ENCODE measurements at regions not wholly inside any gene's neighbourhood (a gene's known extent, or its start where the extent isn't known, plus 50 kb on each side); places are given as distances from the start of the nearest gene placed in this dataset.

DNA sequence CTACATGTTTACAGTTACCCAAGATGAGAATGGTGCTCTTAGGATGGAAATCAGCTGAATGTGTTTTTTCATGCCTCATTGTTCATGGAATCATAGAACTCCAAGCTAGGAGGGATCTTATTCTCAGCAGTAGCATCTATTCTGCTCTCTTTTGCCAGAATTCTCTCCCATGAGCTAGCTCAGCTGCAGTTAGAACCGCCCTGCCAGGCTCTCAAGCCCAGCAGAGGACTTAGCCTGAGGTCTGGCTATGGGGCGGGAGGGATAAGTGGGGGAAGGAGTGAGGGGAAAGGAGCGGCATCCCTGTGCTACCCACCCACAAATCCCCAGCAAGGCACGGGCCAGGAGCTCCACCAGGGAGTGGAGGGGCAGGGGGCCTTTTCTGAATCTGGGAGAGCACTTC, 120.7 kb upstream of the PLXNA4 start:
- H3K27ac Mint-ChIP-seq = no peak overlapping the region
- ATAC-seq = no peak

DNA sequence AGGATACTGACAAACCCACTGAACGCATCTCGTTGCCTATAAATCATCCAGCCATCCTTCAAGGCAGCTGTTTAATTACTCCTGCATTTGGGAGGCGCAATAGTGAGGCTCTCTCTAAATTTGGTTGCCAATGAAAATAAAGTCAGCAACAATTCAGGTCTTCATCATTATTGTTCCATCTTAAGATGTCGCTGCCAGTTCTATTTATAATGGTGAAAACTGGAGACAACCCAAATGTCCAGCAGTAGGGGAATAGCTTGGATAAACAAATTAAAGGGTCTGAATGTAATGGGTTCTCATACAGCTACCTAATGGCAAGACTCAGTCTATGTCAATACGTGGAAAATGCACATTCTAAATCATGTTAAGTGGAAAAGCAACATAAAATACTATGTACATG, 120.1 kb upstream of the PLXNA4 start:
- Mint-ChIP-seq H3K9me3 (no peaks in the 10 kb centered on the region), H3K36me3 (ENCODE audit: low read depth) (no peaks in the 10 kb centered on the region), H3K4me1 (ENCODE audit: low read depth) (no peaks in the 10 kb centered on the region), H3K27ac (no peak overlapping the region), H3K27me3 (no peaks in the 10 kb centered on the region), H3K4me3 (no peak overlapping the region)
- no peak for DNase-seq
- POLR2A ChIA-PET = no interaction called here
- intact Hi-C loops (cut with micrococcal nuclease) = no loop called here
- CTCF ChIA-PET = no interaction called here
- TF ChIP-seq, protein P1, sequence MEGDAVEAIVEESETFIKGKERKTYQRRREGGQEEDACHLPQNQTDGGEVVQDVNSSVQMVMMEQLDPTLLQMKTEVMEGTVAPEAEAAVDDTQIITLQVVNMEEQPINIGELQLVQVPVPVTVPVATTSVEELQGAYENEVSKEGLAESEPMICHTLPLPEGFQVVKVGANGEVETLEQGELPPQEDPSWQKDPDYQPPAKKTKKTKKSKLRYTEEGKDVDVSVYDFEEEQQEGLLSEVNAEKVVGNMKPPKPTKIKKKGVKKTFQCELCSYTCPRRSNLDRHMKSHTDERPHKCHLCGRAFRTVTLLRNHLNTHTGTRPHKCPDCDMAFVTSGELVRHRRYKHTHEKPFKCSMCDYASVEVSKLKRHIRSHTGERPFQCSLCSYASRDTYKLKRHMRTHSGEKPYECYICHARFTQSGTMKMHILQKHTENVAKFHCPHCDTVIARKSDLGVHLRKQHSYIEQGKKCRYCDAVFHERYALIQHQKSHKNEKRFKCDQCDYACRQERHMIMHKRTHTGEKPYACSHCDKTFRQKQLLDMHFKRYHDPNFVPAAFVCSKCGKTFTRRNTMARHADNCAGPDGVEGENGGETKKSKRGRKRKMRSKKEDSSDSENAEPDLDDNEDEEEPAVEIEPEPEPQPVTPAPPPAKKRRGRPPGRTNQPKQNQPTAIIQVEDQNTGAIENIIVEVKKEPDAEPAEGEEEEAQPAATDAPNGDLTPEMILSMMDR (IDR thresholded peaks at IDR 0.05) = no peak
- no peak for ATAC-seq

More for the DNA sequence above, 120.7 kb upstream of the PLXNA4 start:
- no peak for DNase-seq
- H3K36me3 Mint-ChIP-seq (ENCODE audit: low read depth) = no peaks in the 10 kb centered on the region
- peaks cover 4% of the 10 kb centered on the region for H3K9me3 Mint-ChIP-seq
- TF ChIP-seq, protein P1 (IDR thresholded peaks at IDR 0.05) = no peak
- intact Hi-C loops (cut with micrococcal nuclease) = no loop called here
- no peaks in the 10 kb centered on the region for H3K27me3 Mint-ChIP-seq
- CTCF ChIA-PET = no interaction called here
- H3K4me1 Mint-ChIP-seq (ENCODE audit: low read depth) = no peaks in the 10 kb centered on the region
- H3K4me3 Mint-ChIP-seq = no peak overlapping the region
- POLR2A ChIA-PET = no interaction called here

DNA sequence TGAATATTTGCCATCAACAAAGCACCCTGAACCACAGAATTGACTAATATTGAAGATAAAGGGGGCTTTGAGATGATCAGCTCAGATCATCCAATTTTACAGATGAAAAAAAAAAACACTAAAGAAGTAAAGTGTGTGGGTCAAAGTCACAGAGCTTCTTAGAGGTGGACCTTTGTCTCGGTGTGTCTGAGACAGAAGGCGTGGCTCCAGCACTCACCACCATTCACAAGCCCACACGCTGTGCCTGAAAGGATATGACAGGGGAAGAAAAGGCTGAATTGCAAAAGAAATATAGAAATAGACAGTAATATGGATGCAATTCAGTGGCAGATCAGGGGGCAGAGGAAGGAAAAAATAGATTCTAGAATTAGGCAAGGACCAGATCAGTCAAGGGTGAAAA, 114.9 kb upstream of the PLXNA4 start:
- TF ChIP-seq, protein P1 (IDR thresholded peaks at IDR 0.05) = no peak
- H3K36me3 Mint-ChIP-seq (ENCODE audit: low read depth) = no peaks in the 10 kb centered on the region
- no peaks in the 10 kb centered on the region for H3K27me3 Mint-ChIP-seq
- H3K9me3 Mint-ChIP-seq = no peaks in the 10 kb centered on the region
- intact Hi-C loops (cut with micrococcal nuclease) = no loop called here
- H3K27ac Mint-ChIP-seq = no peak overlapping the region
- DNase-seq (no peak), ATAC-seq (no peak)
- ChIA-PET POLR2A (no interaction called here), CTCF (no interaction called here)
- H3K4me1 Mint-ChIP-seq (ENCODE audit: low read depth) = no peaks in the 10 kb centered on the region
- H3K4me3 Mint-ChIP-seq = no peak overlapping the region

DNA sequence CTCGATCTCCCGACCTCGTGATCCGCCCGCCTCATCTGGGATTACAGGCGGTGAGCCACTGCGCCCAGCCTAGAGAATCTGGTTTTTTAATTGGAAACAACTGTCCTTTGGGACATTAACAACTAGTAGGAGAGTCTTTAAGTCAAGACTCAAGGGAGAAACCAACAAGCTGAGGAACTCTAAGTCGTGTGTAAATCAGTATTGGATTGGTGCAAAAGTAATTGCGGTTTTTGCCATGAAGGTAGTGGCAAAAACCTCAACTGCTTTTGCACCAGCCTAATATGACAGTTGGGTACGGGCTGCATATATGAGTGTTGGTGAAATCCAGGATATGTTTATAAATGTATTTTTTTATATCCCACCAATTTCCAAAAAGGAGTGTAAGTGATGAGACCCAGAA, 113.9 kb upstream of the PLXNA4 start:
- CTCF ChIA-PET = no interaction called here
- DNase-seq (no peak), ATAC-seq (no peak)
- Mint-ChIP-seq H3K4me1 (ENCODE audit: low read depth) (no peaks in the 10 kb centered on the region), H3K27me3 (no peaks in the 10 kb centered on the region), H3K27ac (no peak overlapping the region), H3K9me3 (no peaks in the 10 kb centered on the region), H3K4me3 (no peak overlapping the region), H3K36me3 (ENCODE audit: low read depth) (no peaks in the 10 kb centered on the region)
- intact Hi-C loops (cut with micrococcal nuclease) = no loop called here
- TF ChIP-seq, protein P1 (IDR thresholded peaks at IDR 0.05) = no peak
- POLR2A ChIA-PET = no interaction called here

DNA sequence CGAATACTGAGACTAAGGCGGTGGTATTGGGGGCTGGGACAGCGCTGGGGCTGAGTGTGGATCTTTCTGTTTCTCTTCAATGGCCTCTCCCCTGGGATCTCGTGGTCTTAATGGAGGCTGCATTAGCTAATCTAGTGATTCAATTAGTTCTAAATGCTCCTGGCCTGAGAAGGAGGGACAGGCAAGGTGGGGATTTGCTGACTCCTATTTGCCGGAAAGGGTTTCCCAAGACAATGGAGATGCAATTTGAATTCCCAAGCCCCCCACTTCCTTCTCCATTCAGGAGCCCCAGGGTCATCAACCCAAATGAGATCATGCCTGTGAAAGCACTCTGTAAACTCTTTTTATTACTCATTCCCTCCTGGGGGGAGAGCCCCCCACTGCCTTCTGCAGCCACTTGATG, 111.7 kb upstream of the PLXNA4 start:
- no peak overlapping the region for H3K27ac Mint-ChIP-seq

More for the DNA sequence above, 111.7 kb upstream of the PLXNA4 start:
- intact Hi-C loops (cut with micrococcal nuclease) = no loop called here
- no peaks in the 10 kb centered on the region for H3K27me3 Mint-ChIP-seq
- no peak for ATAC-seq
- H3K4me3 Mint-ChIP-seq = no peak overlapping the region
- ChIA-PET POLR2A (no interaction called here), CTCF (no interaction called here)
- no peak for DNase-seq
- no peaks in the 10 kb centered on the region for H3K4me1 Mint-ChIP-seq (ENCODE audit: low read depth)
- no peaks in the 10 kb centered on the region for H3K9me3 Mint-ChIP-seq
- H3K36me3 Mint-ChIP-seq (ENCODE audit: low read depth) = no peaks in the 10 kb centered on the region
- TF ChIP-seq, protein P1 (IDR thresholded peaks at IDR 0.05) = no peak

Data from activated CD8-positive, alpha-beta T cell treated with anti-CD3 and anti-CD28 coated beads for 36 hours (primary cell).